Prostate gland (tissue), 2 donors: ENCODE measurements at regions not wholly inside any gene's neighbourhood (a gene's known extent, or its start where the extent isn't known, plus 50 kb on each side); places are given as distances from the start of the nearest gene placed in this dataset.

ENCODE experiments used
- CTCF ChIP-seq, 4 experiments: fragments of 200-600 bp in 2 of 4; fragments of 450-650 bp in 2 of 4; sonication (generic) in 2 of 4; IDR thresholded peaks; 1 replicate in 3 of 4; 2 replicates in 1 of 4; pipeline ENCODE4 v1.5.1; 2016 to 2019; ENCODE audit warnings: antibody characterized with exemption in 4 of 4, mild to moderate bottlenecking in 2 of 4, moderate library complexity in 2 of 4
- POLR2A ChIP-seq: fragments of 450-650 bp; IDR thresholded peaks from one replicate; pipeline ENCODE4 v1.6.1; 2016; ENCODE audit warnings: antibody characterized with exemption, mild to moderate bottlenecking
- POLR2AphosphoS5 ChIP-seq: sonication (generic); formaldehyde crosslinking; IDR thresholded peaks from one replicate; pipeline ENCODE4 v1.6.1; 2017; ENCODE audit warnings: antibody characterized with exemption

GRCh38 chr2:81551040-81551634 lies 1246.6 kb upstream of the LRRTM1 start:
- no peak for TF ChIP-seq CTCF (IDR thresholded peaks at IDR 0.05)
- TF ChIP-seq POLR2A: no peak
- no peak for TF ChIP-seq POLR2AphosphoS5
